Endodermal cell (in vitro differentiated cells): ENCODE measurements at regions not wholly inside any gene's neighbourhood (a gene's known extent, or its start where the extent isn't known, plus 50 kb on each side); places are given as distances from the start of the nearest gene placed in this dataset.

Experiments
- DNase-seq: peaks from one replicate; pipeline ENCODE4 v3.0.0-alpha.2; 2017
- H3K27ac ChIP-seq: 2 replicates; pipeline ENCODE4 v1.5.1; 2013; ENCODE audit warnings: mild to moderate bottlenecking, low read depth, low read length, moderate library complexity
- H3K27me3 ChIP-seq: 2 replicates; pipeline ENCODE4 v1.6.1; 2013; ENCODE audit warnings: mild to moderate bottlenecking, low read length, moderate library complexity; ENCODE audit not compliant: insufficient read depth, control insufficient read depth, poor library complexity, severe bottlenecking
- H3K36me3 ChIP-seq: 2 replicates; pipeline ENCODE4 v1.7.0; 2013; ENCODE audit warnings: mild to moderate bottlenecking, low read length, moderate library complexity; ENCODE audit not compliant: control insufficient read depth, insufficient read depth
- H3K4me1 ChIP-seq: one replicate; pipeline ENCODE4 v1.7.0; 2013; ENCODE audit warnings: low read length; ENCODE audit not compliant: control insufficient read depth, insufficient read depth
- H3K4me3 ChIP-seq: 2 replicates; pipeline ENCODE4 v1.5.1; 2013; ENCODE audit warnings: mild to moderate bottlenecking, low read length, moderate library complexity
- H3K9ac ChIP-seq: 2 replicates; pipeline ENCODE4 v1.6.1; 2013; ENCODE audit warnings: mild to moderate bottlenecking, low read length, moderate library complexity; ENCODE audit not compliant: poor library complexity, severe bottlenecking; ENCODE audit errors: extremely low read depth
- H3K9me3 ChIP-seq: 2 replicates; pipeline ENCODE4 v1.6.1; 2013; ENCODE audit warnings: mild to moderate bottlenecking, low read length, moderate library complexity; ENCODE audit not compliant: control insufficient read depth
- H3K27ac Mint-ChIP-seq: 2 replicates; pipeline ENCODE4 v1.8.0; 2020; ENCODE audit warnings: mixed read lengths
- H3K27me3 Mint-ChIP-seq: 2 replicates; pipeline ENCODE4 v1.8.0; 2021; ENCODE audit warnings: mild to moderate bottlenecking, mixed read lengths; ENCODE audit not compliant: insufficient read depth
- H3K36me3 Mint-ChIP-seq: 2 replicates; pipeline ENCODE4 v1.8.0; 2020; ENCODE audit warnings: low read depth, mixed read lengths
- H3K4me1 Mint-ChIP-seq: 2 replicates; pipeline ENCODE4 v1.8.0; 2020; ENCODE audit warnings: mixed read lengths
- H3K4me3 Mint-ChIP-seq: 2 replicates; pipeline ENCODE4 v1.8.0; 2020; ENCODE audit warnings: mild to moderate bottlenecking, moderate library complexity, mixed read lengths
- H3K9me3 Mint-ChIP-seq: 2 replicates; pipeline ENCODE4 v1.8.0; 2020; ENCODE audit warnings: mild to moderate bottlenecking, mixed read lengths
- WGBS, 2 experiments: methylation state at CpG; one replicate each; pipeline versions ENCODE4 v1.1.5 to v1.1.7; 2013; ENCODE audit warnings: missing lambda C conversion rate in 2 of 2, mixed read lengths in 1 of 2; ENCODE audit not compliant: insufficient coverage in 1 of 2, insufficient read length in 1 of 2; 5-methylcytosine and 5-hydroxymethylcytosine counted together
- TF ChIP-seq, protein P1 (sequence below): fragments of 200-600 bp; sonication (generic); conservative IDR thresholded peaks from 2 replicates; pipeline ENCODE4 v1.5.0; 2021; ENCODE audit warnings: antibody characterized with exemption, mild to moderate bottlenecking

DNA sequence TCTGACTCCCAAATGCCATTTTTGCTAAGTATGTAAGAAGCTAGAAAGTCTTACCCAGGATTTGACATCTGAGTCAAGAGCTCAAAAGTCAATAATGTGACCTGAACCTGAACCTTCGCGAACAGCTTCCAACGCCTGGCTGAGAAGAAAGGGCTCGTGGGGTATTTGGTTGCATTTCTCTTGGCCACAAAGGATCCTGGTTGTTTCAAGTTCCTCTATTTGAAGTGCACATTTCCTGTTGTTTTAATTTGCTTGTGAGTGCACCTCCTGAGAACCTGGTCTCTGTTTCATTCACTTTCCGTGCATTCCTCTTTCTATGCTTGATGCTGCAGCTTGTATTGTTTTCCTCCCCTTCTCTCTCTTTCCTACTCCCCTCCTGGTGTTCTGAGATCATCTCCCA is 212.5 kb downstream of the FOXA2 start:
- Mint-ChIP-seq H3K27ac (no peak overlapping the region), H3K4me3 (no peak overlapping the region), H3K27me3 (peaks cover 4% of the 10 kb centered on the region), H3K36me3 (no peaks in the 10 kb centered on the region), H3K4me1 (peaks cover 12% of the 10 kb centered on the region), H3K9me3 (no peaks in the 10 kb centered on the region)
- Histone ChIP-seq H3K4me3 (no peak overlapping the region), H3K4me1 (no peaks in the 10 kb centered on the region), H3K9ac (no peak overlapping the region), H3K27ac (no peak overlapping the region), H3K9me3 (no peaks in the 10 kb centered on the region), H3K27me3 (peaks cover 4% of the 10 kb centered on the region), H3K36me3 (no peaks in the 10 kb centered on the region)
- 87 to 92% methylated on average over 5 of the region's 5 CpGs for WGBS, 2 experiments
- TF ChIP-seq, protein P1, sequence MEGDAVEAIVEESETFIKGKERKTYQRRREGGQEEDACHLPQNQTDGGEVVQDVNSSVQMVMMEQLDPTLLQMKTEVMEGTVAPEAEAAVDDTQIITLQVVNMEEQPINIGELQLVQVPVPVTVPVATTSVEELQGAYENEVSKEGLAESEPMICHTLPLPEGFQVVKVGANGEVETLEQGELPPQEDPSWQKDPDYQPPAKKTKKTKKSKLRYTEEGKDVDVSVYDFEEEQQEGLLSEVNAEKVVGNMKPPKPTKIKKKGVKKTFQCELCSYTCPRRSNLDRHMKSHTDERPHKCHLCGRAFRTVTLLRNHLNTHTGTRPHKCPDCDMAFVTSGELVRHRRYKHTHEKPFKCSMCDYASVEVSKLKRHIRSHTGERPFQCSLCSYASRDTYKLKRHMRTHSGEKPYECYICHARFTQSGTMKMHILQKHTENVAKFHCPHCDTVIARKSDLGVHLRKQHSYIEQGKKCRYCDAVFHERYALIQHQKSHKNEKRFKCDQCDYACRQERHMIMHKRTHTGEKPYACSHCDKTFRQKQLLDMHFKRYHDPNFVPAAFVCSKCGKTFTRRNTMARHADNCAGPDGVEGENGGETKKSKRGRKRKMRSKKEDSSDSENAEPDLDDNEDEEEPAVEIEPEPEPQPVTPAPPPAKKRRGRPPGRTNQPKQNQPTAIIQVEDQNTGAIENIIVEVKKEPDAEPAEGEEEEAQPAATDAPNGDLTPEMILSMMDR, result no peak
- no peak for DNase-seq

DNA sequence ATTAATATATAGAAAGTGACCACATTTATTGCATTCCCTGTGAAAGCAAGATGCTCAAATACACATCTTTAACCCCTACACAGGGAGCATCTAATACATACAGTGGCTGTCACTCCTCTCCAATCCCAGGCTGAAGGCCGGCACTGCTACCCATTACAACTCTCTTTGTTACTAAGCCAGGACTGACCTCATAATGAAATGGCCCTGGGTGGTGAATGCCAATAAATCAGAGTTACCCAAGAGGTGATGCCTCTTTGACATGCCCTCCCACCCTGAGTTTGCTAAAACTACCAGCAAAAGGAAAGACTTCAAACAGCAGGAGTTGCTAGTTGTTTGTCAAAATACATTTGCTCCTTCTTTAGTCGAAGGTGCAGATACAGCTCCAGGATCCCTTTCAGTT is 214.2 kb downstream of the FOXA2 start:
- no peaks in the 10 kb centered on the region for H3K9me3 Mint-ChIP-seq
- H3K27ac Mint-ChIP-seq, result no peak overlapping the region
- DNase-seq, result no peak
- no peaks in the 10 kb centered on the region for H3K36me3 ChIP-seq
- H3K27me3 ChIP-seq, result peaks cover 4% of the 10 kb centered on the region
- no peak overlapping the region for H3K4me3 ChIP-seq
- H3K36me3 Mint-ChIP-seq, result no peaks in the 10 kb centered on the region
- H3K4me1 Mint-ChIP-seq, result peaks cover 21% of the 10 kb centered on the region
- H3K4me1 ChIP-seq, result no peaks in the 10 kb centered on the region
- H3K27me3 Mint-ChIP-seq, result peaks cover 4% of the 10 kb centered on the region
- 50 to 93% methylated on average over 1 to 2 of the region's 2 CpGs for WGBS, 2 experiments
- no peaks in the 10 kb centered on the region for H3K9me3 ChIP-seq
- no peak overlapping the region for H3K27ac ChIP-seq
- H3K9ac ChIP-seq, result no peak overlapping the region
- no peak overlapping the region for H3K4me3 Mint-ChIP-seq
- TF ChIP-seq, protein P1, result no peak

DNA sequence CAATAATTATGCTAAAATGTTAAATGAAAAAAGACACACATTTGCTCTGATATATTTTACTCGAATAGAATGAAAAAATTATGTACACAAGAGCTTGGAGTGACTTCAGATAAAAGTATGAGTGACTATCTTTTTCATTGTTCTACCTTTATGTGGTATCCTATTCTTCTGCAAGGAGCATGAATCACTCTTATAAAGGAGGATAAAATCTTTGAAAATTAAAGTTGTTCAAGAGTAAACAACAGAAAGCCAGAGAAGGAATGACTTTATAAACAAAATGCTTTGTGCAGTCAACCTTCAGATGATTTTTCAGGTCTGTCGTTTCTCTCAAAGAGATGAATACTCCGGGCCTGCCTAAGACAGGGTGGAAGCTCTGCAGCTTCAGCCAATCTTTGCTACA is 215.3 kb downstream of the FOXA2 start:
- Mint-ChIP-seq H3K9me3 (no peaks in the 10 kb centered on the region), H3K27ac (no peak overlapping the region), H3K4me3 (no peak overlapping the region), H3K36me3 (no peaks in the 10 kb centered on the region), H3K27me3 (peaks cover 4% of the 10 kb centered on the region), H3K4me1 (peaks cover 21% of the 10 kb centered on the region)
- H3K27ac ChIP-seq, result no peak overlapping the region
- H3K9ac ChIP-seq, result no peak overlapping the region
- WGBS, 2 experiments, result 86 to 97% methylated on average over 2 to 3 of the region's 3 CpGs
- no peak for DNase-seq
- H3K36me3 ChIP-seq, result no peaks in the 10 kb centered on the region
- TF ChIP-seq, protein P1, result no peak
- H3K27me3 ChIP-seq, result peaks cover 4% of the 10 kb centered on the region
- no peaks in the 10 kb centered on the region for H3K4me1 ChIP-seq
- H3K4me3 ChIP-seq, result no peak overlapping the region
- H3K9me3 ChIP-seq, result no peaks in the 10 kb centered on the region
